Gastrocnemius medialis (tissue), 4 donors: ENCODE measurements at regions not wholly inside any gene's neighbourhood (a gene's known extent, or its start where the extent isn't known, plus 50 kb on each side); places are given as distances from the start of the nearest gene placed in this dataset.

ENCODE experiments used
- ATAC-seq, 2 donors: fragments of 150-250 bp; one replicate each; pipeline ENCODE4 v1.9.1; 2016
- DNase-seq, 2 donors: peaks; one replicate each; pipeline ENCODE4 v3.0.0-alpha.2; 2019
- H3K27ac ChIP-seq, 4 donors: fragments of 200-600 bp; sonication (generic); 1 replicate in 1 of 4; 2 replicates in 3 of 4; pipeline ENCODE4 v1.5.1; 2016 to 2018; ENCODE audit warnings: mild to moderate bottlenecking in 2 of 4, moderate library complexity in 1 of 4
- H3K27me3 ChIP-seq, 3 donors: fragments of 200-600 bp; sonication (generic) in 2 of 3; 1 replicate in 1 of 3; 2 replicates in 2 of 3; pipeline versions ENCODE4 v1.5.1 to v1.6.0; 2016 to 2019; ENCODE audit warnings: mild to moderate bottlenecking in 1 of 3, moderate library complexity in 1 of 3
- H3K36me3 ChIP-seq, 2 donors: fragments of 200-600 bp; sonication (generic) in 1 of 2; one replicate each; pipeline ENCODE4 v1.5.1; 2017 to 2018
- H3K4me1 ChIP-seq, 2 donors: fragments of 200-600 bp; sonication (generic) in 1 of 2; one replicate each; pipeline ENCODE4 v1.5.1; 2016 to 2017; ENCODE audit warnings: mild to moderate bottlenecking in 2 of 2
- H3K4me3 ChIP-seq, 4 donors: fragments of 200-600 bp; sonication (generic) in 3 of 4; 1 replicate in 1 of 4; 2 replicates in 3 of 4; pipeline ENCODE4 v1.5.1; 2016 to 2019; ENCODE audit warnings: mild to moderate bottlenecking in 2 of 4
- H3K9me3 ChIP-seq, 3 donors: fragments of 200-600 bp; sonication (generic) in 2 of 3; 1 replicate in 1 of 3; 2 replicates in 2 of 3; pipeline ENCODE4 v1.5.1; 2016 to 2019
- POLR2A ChIP-seq, 2 donors: fragments of 450-650 bp; IDR thresholded peaks; one replicate each; pipeline ENCODE4 v1.6.1; 2017; ENCODE audit warnings: antibody characterized with exemption in 2 of 2, mild to moderate bottlenecking in 2 of 2, moderate library complexity in 2 of 2
- in situ Hi-C, 4 donors: fragments of 200-750 bp; cut with MboI; loops; one replicate each; pipeline versions ENCODE4 v1.15.0 to v1.8.0; 2017; ENCODE audit warnings: low sequenced_read_pairs in 4 of 4
- intact Hi-C: fragments of 100-400 bp; cut with DNase I; formaldehyde crosslinking; loops from one replicate; pipeline ENCODE4 v1.15.1; 2023; ENCODE audit warnings: low total_unique reads
- TF ChIP-seq, protein P1 (sequence below), 5 experiments: fragments of 450-650 bp in 3 of 5; fragments of 200-600 bp in 2 of 5; sonication (generic) in 2 of 5; IDR thresholded peaks in 4 of 5; conservative IDR thresholded peaks in 1 of 5; 1 replicate in 4 of 5; 2 replicates in 1 of 5; pipeline ENCODE4 v1.5.1; 2016 to 2019; ENCODE audit warnings: antibody characterized with exemption in 5 of 5, mild to moderate bottlenecking in 3 of 5, moderate library complexity in 3 of 5

DNA sequence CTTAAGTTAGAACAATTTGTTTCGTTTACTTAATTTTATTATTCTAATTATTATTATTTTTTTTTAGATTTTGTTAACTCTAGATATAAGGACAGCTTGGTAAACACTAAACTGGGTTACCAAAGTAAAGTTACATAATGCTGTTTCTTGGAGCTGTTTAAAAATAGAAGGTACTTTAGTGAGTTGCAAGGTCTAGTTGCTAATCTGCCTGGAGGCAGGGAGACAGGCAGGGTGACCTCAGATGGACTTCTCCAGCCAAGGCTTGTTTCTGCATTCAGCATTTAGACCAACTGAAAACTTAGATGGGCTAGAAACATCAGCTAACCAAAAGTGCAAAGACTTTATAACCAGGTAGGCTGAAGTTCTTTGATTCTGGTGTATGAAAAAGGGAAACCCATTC, 336.4 kb upstream of the GRM7 start:
- in situ Hi-C loops, result no loop called here
- Histone ChIP-seq H3K4me3 (no peak overlapping the region), H3K36me3 (no peaks in the 10 kb centered on the region), H3K4me1 (peaks cover 0 to 4% of the 10 kb centered on the region in 2 donors), H3K27me3 (no peaks in the 10 kb centered on the region), H3K9me3 (no peaks in the 10 kb centered on the region), H3K27ac (no peak overlapping the region)
- TF ChIP-seq, protein P1, sequence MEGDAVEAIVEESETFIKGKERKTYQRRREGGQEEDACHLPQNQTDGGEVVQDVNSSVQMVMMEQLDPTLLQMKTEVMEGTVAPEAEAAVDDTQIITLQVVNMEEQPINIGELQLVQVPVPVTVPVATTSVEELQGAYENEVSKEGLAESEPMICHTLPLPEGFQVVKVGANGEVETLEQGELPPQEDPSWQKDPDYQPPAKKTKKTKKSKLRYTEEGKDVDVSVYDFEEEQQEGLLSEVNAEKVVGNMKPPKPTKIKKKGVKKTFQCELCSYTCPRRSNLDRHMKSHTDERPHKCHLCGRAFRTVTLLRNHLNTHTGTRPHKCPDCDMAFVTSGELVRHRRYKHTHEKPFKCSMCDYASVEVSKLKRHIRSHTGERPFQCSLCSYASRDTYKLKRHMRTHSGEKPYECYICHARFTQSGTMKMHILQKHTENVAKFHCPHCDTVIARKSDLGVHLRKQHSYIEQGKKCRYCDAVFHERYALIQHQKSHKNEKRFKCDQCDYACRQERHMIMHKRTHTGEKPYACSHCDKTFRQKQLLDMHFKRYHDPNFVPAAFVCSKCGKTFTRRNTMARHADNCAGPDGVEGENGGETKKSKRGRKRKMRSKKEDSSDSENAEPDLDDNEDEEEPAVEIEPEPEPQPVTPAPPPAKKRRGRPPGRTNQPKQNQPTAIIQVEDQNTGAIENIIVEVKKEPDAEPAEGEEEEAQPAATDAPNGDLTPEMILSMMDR (IDR thresholded peaks at IDR 0.05 in 4 of 5, conservative IDR thresholded peaks at IDR 0.05 in 1 of 5), result no peak
- TF ChIP-seq POLR2A (IDR thresholded peaks at IDR 0.05), result no peak
- DNase-seq, result no peak
- intact Hi-C loops, result no loop called here
- ATAC-seq, result no peak

DNA sequence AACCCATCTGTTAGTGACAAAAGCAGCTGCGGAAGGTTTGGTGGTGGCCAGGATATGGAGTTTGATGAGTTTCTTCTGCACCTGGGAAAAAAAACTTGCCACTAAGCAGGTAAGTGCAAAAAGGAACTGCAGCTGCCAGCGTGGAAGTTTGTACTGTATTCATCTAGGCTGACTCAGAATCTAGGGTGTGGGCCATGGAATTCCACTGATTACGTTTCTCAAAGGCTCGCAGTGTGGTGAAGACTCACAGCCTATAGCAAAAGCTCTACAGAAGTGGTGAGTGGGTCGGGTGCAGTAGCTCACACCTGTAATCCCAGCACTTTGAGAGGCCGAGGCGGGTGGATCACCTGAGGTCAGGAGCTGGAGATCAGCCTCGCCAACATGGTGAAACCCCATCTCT, 334.6 kb upstream of the GRM7 start:
- in situ Hi-C loops (no loop called here), intact Hi-C loops (no loop called here)
- no peaks in the 10 kb centered on the region for H3K36me3 ChIP-seq
- no peak for DNase-seq
- H3K27me3 ChIP-seq, result no peaks in the 10 kb centered on the region
- TF ChIP-seq, protein P1 (IDR thresholded peaks at IDR 0.05 in 4 of 5, conservative IDR thresholded peaks at IDR 0.05 in 1 of 5), result no peak
- TF ChIP-seq POLR2A (IDR thresholded peaks at IDR 0.05), result no peak
- H3K9me3 ChIP-seq, result no peaks in the 10 kb centered on the region
- H3K4me3 ChIP-seq, result no peak overlapping the region
- H3K4me1 ChIP-seq, result peaks cover 0 to 4% of the 10 kb centered on the region in 2 donors
- no peak overlapping the region for H3K27ac ChIP-seq
- ATAC-seq, result no peak

DNA sequence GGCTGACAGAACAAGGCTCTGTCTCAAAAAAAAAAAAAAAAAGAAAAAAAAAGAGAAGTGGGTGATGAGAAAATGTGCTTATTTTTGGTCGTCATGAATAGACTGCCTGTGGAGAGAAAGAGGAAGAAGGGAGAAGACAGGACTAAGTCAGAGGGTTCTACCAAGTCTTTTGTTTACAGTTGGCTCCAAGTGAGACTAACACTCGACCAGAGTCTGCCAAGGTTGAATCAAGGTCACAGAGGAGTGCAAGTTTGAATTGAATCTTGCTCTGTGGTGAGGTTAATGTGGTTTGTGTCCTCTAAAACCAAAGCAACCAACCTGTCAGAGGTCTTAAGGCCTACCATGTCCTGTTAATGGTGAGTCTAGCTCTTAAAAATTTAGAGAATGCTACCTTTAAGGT, 334.1 kb upstream of the GRM7 start:
- in situ Hi-C loops, result no loop called here
- no peaks in the 10 kb centered on the region for H3K36me3 ChIP-seq
- H3K27ac ChIP-seq, result no peak overlapping the region
- no peak overlapping the region for H3K4me3 ChIP-seq
- H3K4me1 ChIP-seq, result peaks cover 0 to 4% of the 10 kb centered on the region in 2 donors
- DNase-seq (no peak), ATAC-seq (no peak)
- H3K9me3 ChIP-seq, result no peaks in the 10 kb centered on the region
- intact Hi-C loops, result no loop called here
- no peaks in the 10 kb centered on the region for H3K27me3 ChIP-seq
- TF ChIP-seq, protein P1 (IDR thresholded peaks at IDR 0.05 in 4 of 5, conservative IDR thresholded peaks at IDR 0.05 in 1 of 5), result no peak
- TF ChIP-seq POLR2A (IDR thresholded peaks at IDR 0.05), result no peak

DNA sequence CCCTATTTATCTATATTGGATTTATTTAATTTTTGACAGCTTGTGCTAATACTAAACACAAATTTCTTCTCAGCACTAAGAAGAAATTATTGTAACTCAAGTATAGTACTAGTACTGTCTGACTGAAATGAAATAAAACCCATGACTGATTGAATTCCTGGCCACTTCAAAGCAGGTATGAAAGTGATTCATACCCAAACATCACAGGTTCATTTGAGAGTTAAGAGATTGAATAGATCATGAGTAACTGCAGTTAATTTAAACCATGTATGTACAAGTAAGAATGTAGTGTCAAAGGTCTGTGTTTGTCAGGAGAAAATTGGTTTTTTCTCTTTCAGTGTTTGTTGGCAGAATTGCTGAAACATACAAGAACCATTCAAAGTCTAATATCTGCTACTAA, 332.0 kb upstream of the GRM7 start:
- intact Hi-C loops, result no loop called here
- no peak overlapping the region for H3K4me3 ChIP-seq
- H3K36me3 ChIP-seq, result no peaks in the 10 kb centered on the region
- no peaks in the 10 kb centered on the region for H3K9me3 ChIP-seq
- no peaks in the 10 kb centered on the region for H3K27me3 ChIP-seq
- no peak for TF ChIP-seq POLR2A (IDR thresholded peaks at IDR 0.05)
- TF ChIP-seq, protein P1 (IDR thresholded peaks at IDR 0.05 in 4 of 5, conservative IDR thresholded peaks at IDR 0.05 in 1 of 5), result no peak
- DNase-seq, result no peak
- no peak for ATAC-seq
- no peak overlapping the region for H3K27ac ChIP-seq
- peaks cover 0 to 4% of the 10 kb centered on the region in 2 donors for H3K4me1 ChIP-seq
- in situ Hi-C loops, result no loop called here

DNA sequence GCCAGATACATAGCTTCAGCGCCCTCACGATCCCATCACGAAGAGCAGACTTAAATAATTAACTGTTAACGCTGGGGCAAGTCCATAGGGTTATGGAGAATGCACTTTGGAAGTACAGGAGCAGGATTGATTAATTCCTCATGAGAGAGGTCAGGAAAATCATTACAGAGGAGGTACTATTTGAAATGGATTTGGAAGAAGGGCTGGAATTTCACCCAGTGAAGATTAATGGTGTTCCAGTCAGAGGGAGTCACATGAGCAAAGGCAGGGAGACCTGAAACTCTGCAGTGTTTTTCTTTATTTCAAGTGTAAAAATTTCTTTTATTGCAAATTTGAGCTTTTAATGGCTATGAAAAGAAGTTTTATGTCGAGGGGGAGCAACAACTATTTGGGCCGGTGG, 329.8 kb upstream of the GRM7 start:
- no peak overlapping the region for H3K4me3 ChIP-seq
- in situ Hi-C loops (no loop called here), intact Hi-C loops (no loop called here)
- DNase-seq (no peak), ATAC-seq (no peak)
- H3K27me3 ChIP-seq, result no peaks in the 10 kb centered on the region
- TF ChIP-seq, protein P1 (IDR thresholded peaks at IDR 0.05 in 4 of 5, conservative IDR thresholded peaks at IDR 0.05 in 1 of 5), result no peak
- no peak for TF ChIP-seq POLR2A (IDR thresholded peaks at IDR 0.05)
- H3K4me1 ChIP-seq, result no peaks in the 10 kb centered on the region
- no peak overlapping the region for H3K27ac ChIP-seq
- no peaks in the 10 kb centered on the region for H3K36me3 ChIP-seq
- no peaks in the 10 kb centered on the region for H3K9me3 ChIP-seq
